NB4 (cell line): ENCODE measurements at regions not wholly inside any gene's neighbourhood (a gene's known extent, or its start where the extent isn't known, plus 50 kb on each side); places are given as distances from the start of the nearest gene placed in this dataset.

Experiments used
- DNase-seq: peaks from one replicate; pipeline ENCODE4 v3.0.0; 2010; ENCODE audit warnings: low read depth
- H3K4me3 ChIP-seq: one replicate; pipeline ENCODE4 v1.5.1; 2011; ENCODE audit warnings: mild to moderate bottlenecking, low read depth, low read length, moderate library complexity
- CTCF ChIP-seq: IDR thresholded peaks from one replicate; pipeline ENCODE4 v1.5.1; 2012; ENCODE audit warnings: low read depth, low read length
- MAX ChIP-seq: IDR thresholded peaks from 2 replicates; pipeline ENCODE4 v1.6.1; 2011; ENCODE audit warnings: low read depth, low read length
- MYC ChIP-seq: IDR thresholded peaks from 2 replicates; pipeline ENCODE4 v1.6.1; 2011; ENCODE audit warnings: low read depth, low read length
- POLR2A ChIP-seq: IDR thresholded peaks from 2 replicates; pipeline ENCODE4 v1.6.1; 2011; ENCODE audit warnings: mild to moderate bottlenecking; ENCODE audit not compliant: insufficient read length; ENCODE audit errors: extremely low read depth

DNA sequence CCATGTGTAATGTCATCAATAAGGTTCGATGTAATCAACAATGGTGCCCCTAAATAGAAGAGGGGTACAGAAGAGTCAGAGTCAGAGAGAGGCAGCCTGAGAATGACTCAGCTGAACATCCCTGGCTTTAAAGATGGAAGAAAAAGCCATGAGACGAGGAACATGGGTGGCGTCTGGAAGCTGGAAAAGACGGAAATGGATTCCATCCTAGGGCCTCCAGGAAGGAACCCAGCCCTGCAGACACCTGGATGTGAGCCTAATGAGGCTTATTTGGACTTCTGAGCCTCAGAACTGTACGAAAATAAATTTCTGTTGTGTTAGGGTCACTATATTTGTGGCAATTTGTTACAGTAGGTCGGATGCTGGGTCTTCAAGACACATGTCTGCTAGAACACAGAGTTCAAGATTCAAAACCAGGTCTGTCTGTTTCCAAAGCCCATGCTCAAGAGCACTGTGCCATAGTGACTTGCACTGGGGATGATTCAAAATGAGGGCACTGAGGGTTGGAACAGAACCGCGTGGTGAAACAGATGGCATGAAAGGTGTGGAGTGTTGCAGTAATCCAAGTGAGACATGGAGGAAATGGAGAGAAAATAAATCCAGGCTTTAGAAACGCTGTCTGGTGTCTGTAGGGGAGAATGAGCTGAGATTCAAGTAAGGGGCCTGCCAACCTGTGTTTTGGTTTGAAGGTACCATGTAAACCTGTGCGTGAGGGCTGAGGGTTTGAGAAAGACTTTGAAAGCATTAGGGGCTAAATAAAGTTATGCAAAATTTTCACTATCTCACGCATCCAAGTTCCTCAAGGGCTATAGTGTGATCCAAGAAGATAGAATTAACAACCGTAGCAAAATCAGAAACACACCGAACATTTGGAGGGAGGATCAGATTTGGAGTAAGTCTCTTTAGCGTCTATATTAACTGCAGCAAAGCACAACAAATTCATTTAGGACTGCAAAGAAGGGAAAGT is 849.1 kb upstream of the AUTS2 start:
- no peak overlapping the region for H3K4me3 ChIP-seq
- TF ChIP-seq POLR2A (no peak), CTCF (no peak), MYC (no peak), MAX (no peak)
- no peak for DNase-seq

DNA sequence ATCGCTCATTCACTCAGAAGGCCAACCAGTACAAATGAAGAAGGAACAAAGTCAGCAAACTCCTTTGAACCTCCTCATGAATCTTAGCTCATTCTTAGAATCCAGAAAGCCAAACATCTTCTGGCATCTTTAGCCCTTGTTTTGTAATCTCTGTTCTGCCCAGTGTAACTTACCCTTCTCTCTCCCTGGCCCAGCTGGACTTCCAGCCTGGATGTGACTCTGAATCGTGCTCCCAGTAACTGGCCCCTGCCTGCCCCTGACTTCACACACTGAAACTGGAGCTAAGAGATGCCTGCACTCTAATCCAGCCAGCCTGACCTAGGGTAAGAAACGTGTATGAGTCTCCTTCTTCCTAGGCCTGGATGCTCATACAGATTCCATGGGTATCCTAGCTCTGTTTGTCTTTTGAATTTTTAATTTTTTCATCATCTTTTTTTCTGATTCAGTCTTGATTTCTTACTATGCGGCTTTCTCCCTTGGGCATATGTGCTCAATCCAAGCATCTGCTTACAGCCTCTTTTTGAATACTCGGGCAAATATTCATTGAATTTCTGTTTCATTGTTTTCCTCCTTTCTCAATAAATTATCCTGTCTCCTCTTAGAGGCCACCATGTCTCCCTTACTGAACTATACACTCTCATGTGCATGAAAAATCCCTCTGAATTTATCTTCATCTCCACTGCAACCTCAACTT is 845.6 kb upstream of the AUTS2 start:
- no peak overlapping the region for H3K4me3 ChIP-seq
- no peak for DNase-seq
- TF ChIP-seq MYC (no peak), CTCF (no peak), MAX (no peak)

- TF ChIP-seq MYC (no peak), POLR2A (no peak), CTCF (no peak), MAX (no peak)
- DNase-seq: no peak
- no peak overlapping the region for H3K4me3 ChIP-seq
Observed at GRCh38 chr7:68754414-68754813, 843.9 kb upstream of the AUTS2 start.

DNA sequence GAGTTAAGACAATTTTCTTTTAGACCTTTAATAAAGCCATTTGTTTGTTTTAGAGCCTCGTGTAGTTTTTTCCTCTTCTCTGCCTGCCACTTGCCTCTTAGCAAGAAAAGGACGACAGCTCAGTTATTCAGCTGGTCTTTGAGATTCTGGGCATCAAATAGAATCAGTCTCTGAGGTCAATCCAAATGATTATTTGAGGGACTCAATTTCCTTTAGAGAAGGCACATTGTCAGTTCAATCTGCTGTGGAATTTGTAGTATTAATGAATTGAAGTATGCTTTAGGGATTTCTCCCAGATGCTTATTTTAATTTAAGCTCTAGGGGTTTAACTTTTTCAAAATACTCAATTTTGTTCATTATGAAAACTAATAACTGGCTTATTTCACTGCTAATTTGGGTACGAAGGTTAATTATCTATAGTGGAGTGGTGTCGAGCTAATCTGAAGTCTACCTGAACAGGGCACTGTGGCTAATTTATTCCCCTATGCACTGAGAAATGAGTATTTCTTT is 841.2 kb upstream of the AUTS2 start:
- TF ChIP-seq MAX (no peak), CTCF (no peak), MYC (no peak), POLR2A (no peak)
- no peak for DNase-seq
- no peak overlapping the region for H3K4me3 ChIP-seq

- no peak overlapping the region for H3K4me3 ChIP-seq
- DNase-seq: no peak
Observed at GRCh38 chr7:68760556-68760955, 837.7 kb upstream of the AUTS2 start.

More at GRCh38 chr7:68760556-68760955, 837.7 kb upstream of the AUTS2 start:
- TF ChIP-seq POLR2A (no peak), MYC (no peak), MAX (no peak), CTCF (no peak)
